Neural progenitor cell (in vitro differentiated cells): ENCODE measurements at regions not wholly inside any gene's neighbourhood (a gene's known extent, or its start where the extent isn't known, plus 50 kb on each side); places are given as distances from the start of the nearest gene placed in this dataset.
"Not testable (repeated sequence)": the region's sequence is repeated elsewhere in the genome, so short reads cannot be mapped to it uniquely, and the experiment has no call there.

ENCODE experiments used
- DNase-seq: peaks from one replicate; pipeline ENCODE4 v3.0.0-alpha.2; 2016; ENCODE audit warnings: low spot score
- H2AFZ ChIP-seq: fragments of 200-600 bp; sonication (generic); replicated peaks from 2 replicates; pipeline ENCODE4 v1.6.1; 2016; ENCODE audit warnings: antibody characterized with exemption
- H3F3A ChIP-seq: fragments of 200-600 bp; sonication (generic); 2 replicates; pipeline ENCODE4 v1.6.1; 2016; ENCODE audit warnings: antibody characterized with exemption, low read depth
- H3K27ac ChIP-seq: fragments of 200-600 bp; sonication (generic); 2 replicates; pipeline ENCODE4 v1.5.1; 2016; ENCODE audit warnings: mild to moderate bottlenecking
- H3K27me3 ChIP-seq: fragments of 200-600 bp; sonication (generic); 2 replicates; pipeline ENCODE4 v1.6.1; 2016; ENCODE audit warnings: mild to moderate bottlenecking, moderate library complexity
- H3K36me3 ChIP-seq: fragments of 200-600 bp; sonication (generic); 2 replicates; pipeline ENCODE4 v1.5.1; 2016
- H3K4me1 ChIP-seq: fragments of 200-600 bp; sonication (generic); 2 replicates; pipeline ENCODE4 v1.6.1; 2016; ENCODE audit warnings: mixed run types
- H3K4me2 ChIP-seq: fragments of 200-600 bp; sonication (generic); 2 replicates; pipeline ENCODE4 v1.6.1; 2016
- H3K4me3 ChIP-seq: fragments of 200-600 bp; sonication (generic); 2 replicates; pipeline ENCODE4 v1.5.1; 2016
- H3K79me2 ChIP-seq: fragments of 200-600 bp; sonication (generic); 2 replicates; pipeline ENCODE4 v1.6.1; 2016; ENCODE audit warnings: low read depth
- H3K9ac ChIP-seq: fragments of 200-600 bp; sonication (generic); 2 replicates; pipeline ENCODE4 v1.6.1; 2016
- H3K9me3 ChIP-seq: fragments of 200-600 bp; sonication (generic); 2 replicates; pipeline ENCODE4 v1.5.1; 2016; ENCODE audit warnings: low read depth
- H4K20me1 ChIP-seq: fragments of 200-600 bp; sonication (generic); 2 replicates; pipeline ENCODE4 v1.6.1; 2016; ENCODE audit warnings: low read depth
- H3K27ac Mint-ChIP-seq: 3 replicates; pipeline ENCODE4 v1.8.0; 2021; ENCODE audit warnings: mixed read lengths
- H3K27me3 Mint-ChIP-seq: 2 replicates; pipeline ENCODE4 v1.8.0; 2022; ENCODE audit warnings: low read depth, mild to moderate bottlenecking, inconsistent platforms, moderate library complexity, mixed read lengths; ENCODE audit not compliant: insufficient read depth
- H3K36me3 Mint-ChIP-seq: 3 replicates; pipeline ENCODE4 v1.8.0; 2021; ENCODE audit warnings: mixed read lengths
- H3K4me1 Mint-ChIP-seq: 3 replicates; pipeline ENCODE4 v1.8.0; 2021; ENCODE audit warnings: mixed read lengths
- H3K4me3 Mint-ChIP-seq: 3 replicates; pipeline ENCODE4 v1.8.0; 2021; ENCODE audit warnings: mild to moderate bottlenecking, moderate library complexity, mixed read lengths
- H3K9me3 Mint-ChIP-seq: 3 replicates; pipeline ENCODE4 v1.8.0; 2020; ENCODE audit warnings: mixed read lengths
- EZH2 ChIP-seq: fragments of 200-600 bp; sonication (generic); IDR thresholded peaks from 2 replicates; pipeline ENCODE4 v1.6.1; 2017; ENCODE audit warnings: antibody characterized with exemption, mild to moderate bottlenecking, moderate library complexity
- EZH2phosphoT487 ChIP-seq: fragments of 200-600 bp; sonication (generic); IDR thresholded peaks from 2 replicates; pipeline ENCODE4 v1.6.1; 2017; ENCODE audit warnings: antibody characterized with exemption
- TF ChIP-seq, protein P1 (sequence below): fragments of 200-600 bp; sonication (generic); IDR thresholded peaks from 2 replicates; pipeline ENCODE4 v1.5.1; 2017; ENCODE audit warnings: antibody characterized with exemption, mild to moderate bottlenecking

DNA sequence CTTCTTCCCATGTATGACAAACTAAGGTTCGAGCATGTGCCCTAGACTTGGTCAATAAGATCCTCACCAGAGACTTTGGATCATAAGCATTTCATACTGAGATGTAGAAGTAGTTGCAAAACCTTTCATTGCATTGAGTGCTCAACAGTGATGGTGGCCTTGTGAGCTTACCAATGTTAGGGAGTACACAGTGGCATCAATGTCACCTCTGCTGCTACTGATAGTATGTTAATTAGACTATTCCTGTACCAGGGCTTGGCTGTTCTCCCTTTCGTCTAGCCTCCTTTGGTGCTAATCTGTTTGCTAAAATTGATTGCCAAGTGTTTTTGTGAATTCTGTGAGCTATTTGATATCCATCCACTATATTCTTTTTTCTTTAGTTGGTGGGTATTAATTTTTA is 264.5 kb upstream of the SEMA3C start:
- no peaks in the 10 kb centered on the region for H4K20me1 ChIP-seq
- no peaks in the 10 kb centered on the region for H3K27me3 ChIP-seq
- no peaks in the 10 kb centered on the region for H3K4me1 Mint-ChIP-seq
- H3K4me3 Mint-ChIP-seq = no peak overlapping the region
- H3F3A ChIP-seq = no peaks in the 10 kb centered on the region
- H3K9me3 ChIP-seq = no peaks in the 10 kb centered on the region
- DNase-seq = no peak
- H3K36me3 Mint-ChIP-seq = peaks cover 3% of the 10 kb centered on the region
- TF ChIP-seq, protein P1, sequence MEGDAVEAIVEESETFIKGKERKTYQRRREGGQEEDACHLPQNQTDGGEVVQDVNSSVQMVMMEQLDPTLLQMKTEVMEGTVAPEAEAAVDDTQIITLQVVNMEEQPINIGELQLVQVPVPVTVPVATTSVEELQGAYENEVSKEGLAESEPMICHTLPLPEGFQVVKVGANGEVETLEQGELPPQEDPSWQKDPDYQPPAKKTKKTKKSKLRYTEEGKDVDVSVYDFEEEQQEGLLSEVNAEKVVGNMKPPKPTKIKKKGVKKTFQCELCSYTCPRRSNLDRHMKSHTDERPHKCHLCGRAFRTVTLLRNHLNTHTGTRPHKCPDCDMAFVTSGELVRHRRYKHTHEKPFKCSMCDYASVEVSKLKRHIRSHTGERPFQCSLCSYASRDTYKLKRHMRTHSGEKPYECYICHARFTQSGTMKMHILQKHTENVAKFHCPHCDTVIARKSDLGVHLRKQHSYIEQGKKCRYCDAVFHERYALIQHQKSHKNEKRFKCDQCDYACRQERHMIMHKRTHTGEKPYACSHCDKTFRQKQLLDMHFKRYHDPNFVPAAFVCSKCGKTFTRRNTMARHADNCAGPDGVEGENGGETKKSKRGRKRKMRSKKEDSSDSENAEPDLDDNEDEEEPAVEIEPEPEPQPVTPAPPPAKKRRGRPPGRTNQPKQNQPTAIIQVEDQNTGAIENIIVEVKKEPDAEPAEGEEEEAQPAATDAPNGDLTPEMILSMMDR = no peak
- TF ChIP-seq EZH2 (no peak), EZH2phosphoT487 (no peak)
- peaks cover 25% of the 10 kb centered on the region for H3K9me3 Mint-ChIP-seq
- H3K36me3 ChIP-seq = no peaks in the 10 kb centered on the region
- peaks cover 8% of the 10 kb centered on the region for H3K27me3 Mint-ChIP-seq
- H3K27ac ChIP-seq = no peak overlapping the region
- no peak overlapping the region for H3K9ac ChIP-seq
- no peak overlapping the region for H3K27ac Mint-ChIP-seq
- H2AFZ ChIP-seq = no peak overlapping the region
- no peak overlapping the region for H3K4me3 ChIP-seq
- H3K4me2 ChIP-seq = no peak overlapping the region
- H3K4me1 ChIP-seq = no peaks in the 10 kb centered on the region
- H3K79me2 ChIP-seq = no peaks in the 10 kb centered on the region

- H3K4me3 Mint-ChIP-seq, H3K4me1 Mint-ChIP-seq, H3K9me3 ChIP-seq, H3K27ac Mint-ChIP-seq, H3K79me2 ChIP-seq, H3K4me1 ChIP-seq, H3K27ac ChIP-seq, H3K9ac ChIP-seq, H3F3A ChIP-seq, H4K20me1 ChIP-seq, H3K4me3 ChIP-seq, H2AFZ ChIP-seq, H3K36me3 Mint-ChIP-seq, H3K4me2 ChIP-seq, H3K27me3 Mint-ChIP-seq, DNase-seq, H3K27me3 ChIP-seq, H3K36me3 ChIP-seq: not testable (repeated sequence)
- peaks cover 35% of the 10 kb centered on the region for H3K9me3 Mint-ChIP-seq
Measured at GRCh38 chr7:81182056-81182455, 263.2 kb upstream of the SEMA3C start.

DNA sequence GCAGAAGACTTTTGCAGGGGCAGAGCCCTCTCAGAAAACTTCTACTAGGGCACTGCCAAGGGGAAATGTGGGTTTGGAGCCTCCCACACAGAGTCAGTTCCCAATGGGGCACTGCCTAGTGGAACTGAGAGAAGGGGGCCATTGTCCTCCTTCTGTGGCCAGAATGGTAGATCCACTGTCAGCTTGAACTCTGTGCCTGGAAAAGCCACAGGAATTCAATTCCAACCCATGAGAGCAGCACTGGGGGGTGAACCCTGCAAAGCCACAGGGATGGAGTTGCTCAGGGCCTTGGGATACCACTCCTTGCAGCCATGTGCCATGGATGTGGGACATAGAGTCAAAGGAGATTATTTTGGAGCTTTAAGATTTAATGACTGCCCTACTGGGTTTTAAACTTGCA is 262.2 kb upstream of the SEMA3C start:
- H3K27me3 Mint-ChIP-seq = peaks cover 8% of the 10 kb centered on the region
- Histone ChIP-seq H3F3A (no peaks in the 10 kb centered on the region), H3K9me3 (no peaks in the 10 kb centered on the region), H3K4me1 (no peaks in the 10 kb centered on the region), H4K20me1 (no peaks in the 10 kb centered on the region), H3K9ac (no peak overlapping the region), H2AFZ (no peak overlapping the region), H3K4me2 (no peak overlapping the region), H3K27ac (no peak overlapping the region), H3K27me3 (no peaks in the 10 kb centered on the region), H3K36me3 (no peaks in the 10 kb centered on the region), H3K4me3 (no peak overlapping the region), H3K79me2 (no peaks in the 10 kb centered on the region)
- no peak overlapping the region for H3K4me3 Mint-ChIP-seq
- peaks cover 35% of the 10 kb centered on the region for H3K9me3 Mint-ChIP-seq
- H3K4me1 Mint-ChIP-seq = peaks cover 3% of the 10 kb centered on the region
- no peak for DNase-seq
- H3K36me3 Mint-ChIP-seq = peaks cover 3% of the 10 kb centered on the region
- H3K27ac Mint-ChIP-seq = no peak overlapping the region
- TF ChIP-seq EZH2phosphoT487 (no peak), EZH2 (no peak)
- TF ChIP-seq, protein P1 = no peak

GRCh38 chr7:81180573-81180972 is 261.7 kb upstream of the SEMA3C start:
- no peaks in the 10 kb centered on the region for H3K4me1 ChIP-seq
- no peaks in the 10 kb centered on the region for H3K27me3 ChIP-seq
- H2AFZ ChIP-seq = no peak overlapping the region
- no peak for TF ChIP-seq EZH2phosphoT487
- TF ChIP-seq EZH2 = no peak
- TF ChIP-seq, protein P1 = no peak
- H3F3A ChIP-seq = no peaks in the 10 kb centered on the region
- H3K79me2 ChIP-seq = no peaks in the 10 kb centered on the region
- Mint-ChIP-seq H3K9me3 (peaks cover 35% of the 10 kb centered on the region), H3K4me1 (peaks cover 8% of the 10 kb centered on the region), H3K27ac (no peak overlapping the region), H3K4me3 (no peak overlapping the region), H3K36me3 (peaks cover 3% of the 10 kb centered on the region), H3K27me3 (peaks cover 8% of the 10 kb centered on the region)
- DNase-seq = no peak
- H3K9me3 ChIP-seq = no peaks in the 10 kb centered on the region
- no peaks in the 10 kb centered on the region for H4K20me1 ChIP-seq
- H3K36me3 ChIP-seq = no peaks in the 10 kb centered on the region
- no peak overlapping the region for H3K9ac ChIP-seq
- no peak overlapping the region for H3K27ac ChIP-seq
- no peak overlapping the region for H3K4me2 ChIP-seq
- no peak overlapping the region for H3K4me3 ChIP-seq
